ENCODE measurements at regions not wholly inside any gene's neighbourhood (a gene's known extent, or its start where the extent isn't known, plus 50 kb on each side); places are given as distances from the start of the nearest gene placed in this dataset.
A peak's percentile ranks its signal among the peaks of the same experiment; 100 is the strongest.

GRCh38 chr4:58961925-58962324 lies 1851.7 kb upstream of the IGFBP7 start:
- DNase-seq (ENCODE audit: low read depth, low spot score), result no peak
- SMC1A ChIA-PET (ENCODE audit: uncharacterized antibody, unreplicated experiment), result interaction anchor here (0.8 to 1.0 kb wide), 2 partner anchors 10 to 14 kb away, joined by 3 read pairs; no protein-coding TSS in a partner anchor
- Histone ChIP-seq H3K4me1 (ENCODE audit: control insufficient read depth, insufficient read depth, low read length) (no peaks in the 10 kb centered on the region), H3K79me2 (ENCODE audit: control insufficient read depth, insufficient read depth, low read length) (no peaks in the 10 kb centered on the region), H3K27ac (ENCODE audit: control insufficient read depth, insufficient read depth) (no peak overlapping the region), H3K9me3 (replicated peaks; ENCODE audit: control insufficient read depth, insufficient read depth, low read length) (no peaks in the 10 kb centered on the region), H4K20me1 (ENCODE audit: control insufficient read depth, insufficient read depth) (no peaks in the 10 kb centered on the region), H3K36me3 (ENCODE audit: control insufficient read depth in 2 of 2, insufficient read depth in 2 of 2, low read length in 1 of 2) (no peaks in the 10 kb centered on the region), H2AFZ (ENCODE audit: control insufficient read depth, low read depth, low read length) (no peak overlapping the region), H3K4me2 (ENCODE audit: control insufficient read depth, insufficient read depth) (no peak overlapping the region), H3K9ac (ENCODE audit: control insufficient read depth, insufficient read depth, low read length) (no peak overlapping the region), H3K27me3 (replicated peaks in 1 of 2; ENCODE audit: control insufficient read depth in 2 of 2, insufficient read depth in 2 of 2, low read length in 1 of 2) (no peaks in the 10 kb centered on the region), H3K4me3 (no peak overlapping the region)
- in situ Hi-C loops (cut with MboI) (loop anchor here (25.0 kb wide), 1 partner anchor 100 kb away; no protein-coding TSS in a partner anchor), intact Hi-C loops (cut with micrococcal nuclease; ENCODE audit: unreplicated experiment) (no loop called here)
- WGBS (ENCODE audit: insufficient coverage, insufficient replicate concordance, low lambda C conversion rate, missing lambda C conversion rate), result 3% methylated on average over 2 of the region's 2 CpGs
- CTCF ChIA-PET, result no interaction called here
- POLR2A ChIA-PET, result no interaction called here
- no TSS peak for BruUV-seq (replicated peaks)
- RAD21 ChIA-PET (ENCODE audit: unreplicated experiment), result no interaction called here
- TF ChIP-seq SPI1 (IDR thresholded peaks at IDR 0.05; ENCODE audit: borderline replicate concordance, insufficient read depth, low read depth, low read length) (peak; percentile 40; the same call in 1 of the 2 replicates), RB1 (IDR thresholded peaks at IDR 0.05; ENCODE audit: borderline replicate concordance) (no peak)
- peak; percentile 70 for ATAC-seq
- FAIRE-seq, result no peak

- Histone ChIP-seq H3K9me3 (replicated peaks; ENCODE audit: control insufficient read depth, insufficient read depth, low read length) (no peaks in the 10 kb centered on the region), H3K36me3 (ENCODE audit: control insufficient read depth in 2 of 2, insufficient read depth in 2 of 2, low read length in 1 of 2) (no peaks in the 10 kb centered on the region), H3K9ac (ENCODE audit: control insufficient read depth, insufficient read depth, low read length) (no peak overlapping the region), H3K27ac (ENCODE audit: control insufficient read depth, insufficient read depth) (no peak overlapping the region), H3K79me2 (ENCODE audit: control insufficient read depth, insufficient read depth, low read length) (no peaks in the 10 kb centered on the region), H3K27me3 (replicated peaks in 1 of 2; ENCODE audit: control insufficient read depth in 2 of 2, insufficient read depth in 2 of 2, low read length in 1 of 2) (no peaks in the 10 kb centered on the region), H2AFZ (ENCODE audit: control insufficient read depth, low read depth, low read length) (no peak overlapping the region), H3K4me2 (ENCODE audit: control insufficient read depth, insufficient read depth) (no peak overlapping the region), H4K20me1 (ENCODE audit: control insufficient read depth, insufficient read depth) (no peaks in the 10 kb centered on the region), H3K4me3 (no peak overlapping the region), H3K4me1 (ENCODE audit: control insufficient read depth, insufficient read depth, low read length) (no peaks in the 10 kb centered on the region)
- CTCF ChIA-PET, result no interaction called here
- POLR2A ChIA-PET, result no interaction called here
- RAD21 ChIA-PET (ENCODE audit: unreplicated experiment), result no interaction called here
- SMC1A ChIA-PET (ENCODE audit: uncharacterized antibody, unreplicated experiment), result interaction anchor here (1.0 kb wide), 1 partner anchor 10 kb away, joined by 3 read pairs; no protein-coding TSS in a partner anchor
- in situ Hi-C loops (cut with MboI) (loop anchor here (25.0 kb wide), 1 partner anchor 100 kb away; no protein-coding TSS in a partner anchor), intact Hi-C loops (cut with micrococcal nuclease; ENCODE audit: unreplicated experiment) (no loop called here)
- DNase-seq (ENCODE audit: low read depth, low spot score) (no peak), ATAC-seq (peak; percentile 82), FAIRE-seq (no peak)
- no TSS peak for BruUV-seq (replicated peaks)
- no peak for TF ChIP-seq RCOR1 (conservative IDR thresholded peaks at IDR 0.05; ENCODE audit: low read depth, low read length)
- 0 out of 2 replicates have a peak, but pooled peaks have one; percentile 24 for TF ChIP-seq BCL11A (IDR thresholded peaks at IDR 0.05; ENCODE audit: low read depth, low read length)
- TF ChIP-seq IRF4 (IDR thresholded peaks at IDR 0.05; ENCODE audit: low read depth, low read length), result peak; percentile 85
- peak; percentile 67 for TF ChIP-seq JUNB (IDR thresholded peaks at IDR 0.05)
- TF ChIP-seq ZNF687 (IDR thresholded peaks at IDR 0.05), result no peak
- TF ChIP-seq MTA2 (IDR thresholded peaks at IDR 0.05; ENCODE audit: low read depth), result peak; percentile 43
- peak; percentile 59 for TF ChIP-seq NBN (IDR thresholded peaks at IDR 0.05)
Observed at GRCh38 chr4:58962424-58962823, 1852.2 kb upstream of the IGFBP7 start.

Data from GM12878 (cell line).